HG02981 (cell line): ENCODE measurements at regions not wholly inside any gene's neighbourhood (a gene's known extent, or its start where the extent isn't known, plus 50 kb on each side); places are given as distances from the start of the nearest gene placed in this dataset.
"Not testable (repeated sequence)": the region's sequence is repeated elsewhere in the genome, so short reads cannot be mapped to it uniquely, and the experiment has no call there.

Source experiments
- ATAC-seq: cut with Tn5 transposase; IDR thresholded peaks from one replicate; pipeline ENCODE4 v1.9.1; 2021; ENCODE audit warnings: mild to moderate bottlenecking, moderate library complexity; ENCODE audit not compliant: unreplicated experiment

DNA sequence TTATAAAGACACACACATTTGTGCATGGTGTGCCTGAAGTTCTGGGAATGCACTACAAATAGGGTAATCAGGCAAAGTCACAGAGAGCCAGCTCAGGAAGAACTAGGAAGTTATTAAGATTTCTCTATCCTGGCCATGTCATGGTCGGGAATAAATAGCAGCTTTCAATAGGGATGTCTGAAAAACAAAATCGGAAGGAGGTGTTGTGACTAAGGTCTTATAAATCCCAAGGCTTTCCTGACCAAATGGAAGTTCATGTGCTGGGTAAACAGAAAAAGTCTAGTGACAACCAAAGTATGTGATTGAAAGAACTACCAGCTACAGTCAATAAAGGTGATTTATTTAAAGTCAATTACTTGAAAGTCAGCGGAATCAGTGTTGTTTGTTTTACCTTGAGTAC, 262.5 kb upstream of the HS3ST1 start:
- no peak for ATAC-seq

DNA sequence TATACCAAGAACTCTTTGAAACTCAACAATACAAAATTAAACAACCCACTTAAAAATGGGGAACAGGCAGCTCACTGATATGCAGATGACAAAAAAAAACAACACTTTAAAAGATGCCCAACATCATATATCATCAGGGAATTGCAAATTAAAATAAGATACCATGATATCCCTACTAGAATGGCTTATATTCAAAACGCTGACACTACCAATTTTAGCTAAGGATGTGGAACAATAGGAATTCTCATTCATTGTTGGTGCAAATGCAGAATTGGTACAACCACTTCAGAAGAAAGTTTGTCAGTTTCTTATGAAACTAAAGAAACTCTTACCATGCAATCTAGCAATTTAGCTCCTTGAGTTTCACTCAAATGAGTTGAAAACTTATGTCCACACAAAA, 259.0 kb upstream of the HS3ST1 start:
- ATAC-seq = no peak

DNA sequence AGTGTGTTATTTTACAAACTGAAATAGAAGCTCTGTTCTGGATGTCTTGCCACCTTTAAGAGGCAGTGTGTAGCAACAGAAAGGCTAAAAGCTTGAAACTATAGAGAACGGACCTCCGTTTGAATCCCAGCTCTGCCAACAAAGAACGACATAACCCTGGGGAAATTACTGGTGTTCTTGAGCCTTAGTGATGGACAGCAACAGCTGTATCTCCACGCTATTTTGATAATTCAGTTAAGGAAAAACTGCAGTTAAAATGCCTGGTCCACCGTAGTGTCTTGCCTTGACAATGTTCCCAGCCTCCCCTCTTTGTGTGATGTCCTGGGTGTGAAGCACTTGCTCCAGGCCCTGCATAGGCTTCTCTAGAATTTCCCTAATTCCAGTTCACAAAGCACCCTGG, 256.8 kb upstream of the HS3ST1 start:
- ATAC-seq = no peak

DNA sequence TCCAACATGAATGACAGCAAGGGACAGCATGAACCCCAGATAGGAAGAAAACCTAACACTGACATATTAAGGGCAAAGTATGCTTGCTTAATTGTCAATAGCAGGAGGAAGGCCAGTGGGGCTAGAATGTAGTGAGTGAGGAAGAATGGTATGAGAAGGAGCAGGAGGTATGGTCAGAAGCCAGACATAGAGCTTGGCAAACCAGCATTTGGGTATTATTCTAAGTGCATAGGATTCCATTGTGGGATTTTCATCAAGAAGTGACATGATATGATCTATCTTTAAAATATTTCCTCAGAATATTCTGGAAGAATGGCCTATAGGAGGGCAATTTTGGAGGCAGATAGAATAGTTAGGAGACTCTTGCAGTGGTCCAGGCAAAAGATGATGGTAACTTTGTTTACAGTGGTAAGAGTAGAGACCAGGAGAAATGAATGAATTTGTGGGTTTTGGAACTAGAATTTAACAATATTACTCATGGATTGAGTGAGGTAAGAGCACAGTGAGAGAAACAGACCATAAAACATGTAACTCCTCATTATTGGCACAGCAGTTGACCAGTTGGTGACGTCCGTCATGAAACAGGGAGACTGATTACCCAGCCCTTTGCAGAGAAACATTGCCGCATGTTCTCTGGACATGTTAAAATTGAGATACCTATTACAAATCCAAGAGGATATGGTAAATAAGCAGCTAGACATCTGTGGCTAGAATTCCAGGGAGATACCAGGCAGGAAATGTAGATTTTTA, 246.5 kb upstream of the HS3ST1 start:
- no peak for ATAC-seq

DNA sequence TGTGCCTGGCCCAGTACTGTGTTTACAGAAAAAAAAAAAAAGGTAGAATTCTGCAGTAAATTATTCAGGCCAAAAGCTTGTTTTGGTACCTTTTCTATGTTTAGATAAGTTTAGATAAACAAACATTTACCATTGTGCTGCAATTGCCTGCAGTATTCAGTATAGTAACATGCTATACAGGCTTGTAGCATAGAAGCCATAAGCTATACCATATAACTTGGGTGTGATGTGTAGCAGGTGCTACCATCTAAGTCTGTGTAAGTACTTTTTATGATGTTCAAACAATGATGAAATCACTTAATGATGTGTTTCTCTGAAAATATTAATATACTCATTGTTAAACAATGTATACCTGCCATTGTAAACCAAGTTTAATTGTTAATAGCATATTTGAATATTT, 241.6 kb upstream of the HS3ST1 start:
- ATAC-seq = no peak

DNA sequence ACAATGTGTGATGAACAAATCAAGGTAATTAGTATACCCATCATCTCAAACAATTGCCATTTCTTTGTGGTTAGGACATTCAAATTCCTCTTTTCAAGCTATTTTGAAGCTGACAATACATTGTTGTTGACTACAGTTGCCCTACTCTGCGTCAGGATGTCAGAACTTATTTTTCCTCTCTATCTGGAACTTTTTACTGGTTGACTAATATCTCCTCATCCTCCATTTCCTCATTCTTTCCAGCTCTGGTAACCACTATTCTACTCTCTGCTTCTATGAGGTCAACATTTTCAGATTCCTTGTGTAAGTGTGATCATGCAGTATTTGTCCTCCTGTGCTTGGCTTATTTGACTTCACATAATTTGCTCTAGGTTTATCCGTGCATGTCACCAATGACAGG, 240.5 kb upstream of the HS3ST1 start:
- ATAC-seq = no peak

DNA sequence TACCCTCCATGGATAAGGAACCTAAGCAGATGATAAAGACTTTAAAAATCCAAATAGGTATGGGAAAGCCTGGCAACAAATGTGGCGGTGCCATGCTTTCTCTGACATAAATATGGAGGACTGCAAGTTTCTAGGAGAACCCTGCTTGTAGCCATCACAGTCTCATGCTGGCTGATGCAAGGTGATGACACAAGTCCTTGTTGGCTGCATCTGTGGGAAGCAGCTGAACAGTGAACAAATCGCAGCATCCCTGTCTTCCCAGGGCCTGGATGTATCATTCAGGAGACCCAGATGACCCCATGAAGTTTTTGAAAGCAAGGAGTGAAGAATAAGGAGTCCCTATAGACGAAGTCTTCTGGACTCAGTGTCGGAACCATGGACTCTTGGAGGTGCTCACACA, 234.4 kb upstream of the HS3ST1 start:
- ATAC-seq = no peak

DNA sequence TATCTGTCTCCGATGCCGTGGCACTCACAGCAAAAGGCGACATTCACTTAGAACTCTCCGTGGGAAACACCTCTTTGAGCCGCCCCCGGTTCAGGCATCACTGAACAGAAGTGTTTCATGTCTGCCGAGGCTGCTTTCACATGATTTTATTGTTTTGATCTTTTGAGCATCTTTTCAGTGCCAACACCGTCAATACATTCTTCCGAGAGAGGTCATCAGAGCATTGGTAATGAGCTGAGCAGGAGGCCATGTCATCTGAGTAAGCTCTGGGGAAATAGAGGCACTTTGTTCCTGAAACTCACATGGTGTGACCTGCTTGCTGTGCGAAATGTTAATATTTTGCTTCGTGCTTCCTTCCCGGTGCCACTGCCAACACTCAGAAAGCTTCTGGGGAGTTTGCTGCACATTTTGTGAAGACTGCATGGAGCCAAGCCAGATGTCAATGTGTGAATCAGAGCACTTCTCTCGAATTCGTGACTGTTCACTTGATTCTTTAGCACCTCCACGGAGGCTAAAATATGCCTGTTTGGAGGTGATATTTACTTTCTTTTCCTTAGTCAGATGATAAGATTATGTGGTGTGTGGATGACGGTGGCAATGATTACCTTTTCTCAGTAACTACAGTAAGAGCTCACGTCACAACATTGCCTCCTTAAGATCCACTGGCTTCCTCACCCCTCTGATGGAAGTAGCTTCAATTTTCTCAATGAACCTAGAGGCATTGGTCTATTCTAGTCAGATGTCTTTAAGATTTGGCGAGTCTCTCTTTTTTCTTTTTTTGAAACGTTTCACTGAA, 222.3 kb upstream of the HS3ST1 start:
- ATAC-seq = no peak

DNA sequence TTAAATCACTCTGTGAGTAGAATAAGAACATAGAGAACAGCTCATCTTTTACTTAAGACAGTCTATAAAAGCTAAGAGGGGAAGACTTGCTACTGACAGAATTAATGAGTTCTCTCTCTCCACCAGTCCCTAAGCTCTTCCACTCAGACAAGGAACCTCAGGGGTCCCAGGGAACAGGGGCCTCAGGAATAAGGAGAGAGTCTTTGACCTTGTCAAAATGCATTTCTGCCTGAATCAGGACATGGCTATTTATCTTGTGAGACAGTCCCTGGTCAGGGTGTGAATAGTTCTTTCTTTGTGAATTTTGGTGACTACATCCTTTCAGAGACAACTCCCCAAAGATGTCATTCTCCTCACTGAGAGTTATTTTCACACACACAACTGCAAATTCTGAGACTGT, 218.7 kb upstream of the HS3ST1 start:
- ATAC-seq = no peak

DNA sequence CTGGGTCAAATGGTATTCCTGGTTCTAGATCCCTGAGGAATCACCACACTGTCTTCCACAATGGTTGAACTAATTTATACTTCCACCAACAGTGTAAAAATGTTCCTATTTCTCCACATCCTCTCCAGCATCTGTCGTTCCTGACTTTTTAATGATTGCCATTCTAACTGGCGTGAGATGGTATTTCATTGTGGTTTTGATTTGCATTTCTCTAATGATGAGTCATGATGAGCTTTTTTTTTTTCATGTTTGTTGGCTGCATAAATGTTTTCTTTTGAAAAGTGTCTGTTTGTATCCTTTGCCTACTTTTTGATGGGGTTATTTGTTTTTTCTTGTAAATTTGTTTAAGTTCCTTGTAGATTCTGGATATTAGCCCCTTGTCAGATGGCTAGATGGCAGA, 214.4 kb upstream of the HS3ST1 start:
- not testable (repeated sequence) for ATAC-seq

DNA sequence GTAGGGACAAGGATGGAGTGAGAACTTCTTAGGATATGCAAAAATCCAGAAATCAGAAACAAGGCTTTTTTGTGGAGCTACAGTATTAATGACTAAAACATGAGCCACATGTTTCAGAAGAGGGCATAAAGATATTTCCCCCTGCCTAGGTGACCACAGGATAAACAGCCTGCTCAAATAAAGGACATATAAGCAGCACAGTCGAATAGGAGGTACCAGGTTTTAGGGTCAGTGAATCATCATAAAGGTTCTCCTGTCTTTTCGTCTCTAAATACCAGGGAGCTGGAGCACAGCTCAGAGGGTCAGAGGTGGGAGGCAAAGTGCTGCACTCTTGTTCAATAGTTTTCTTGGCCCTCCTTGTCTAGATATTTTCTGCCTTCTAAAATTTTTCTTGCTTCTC, 211.9 kb upstream of the HS3ST1 start:
- no peak for ATAC-seq

DNA sequence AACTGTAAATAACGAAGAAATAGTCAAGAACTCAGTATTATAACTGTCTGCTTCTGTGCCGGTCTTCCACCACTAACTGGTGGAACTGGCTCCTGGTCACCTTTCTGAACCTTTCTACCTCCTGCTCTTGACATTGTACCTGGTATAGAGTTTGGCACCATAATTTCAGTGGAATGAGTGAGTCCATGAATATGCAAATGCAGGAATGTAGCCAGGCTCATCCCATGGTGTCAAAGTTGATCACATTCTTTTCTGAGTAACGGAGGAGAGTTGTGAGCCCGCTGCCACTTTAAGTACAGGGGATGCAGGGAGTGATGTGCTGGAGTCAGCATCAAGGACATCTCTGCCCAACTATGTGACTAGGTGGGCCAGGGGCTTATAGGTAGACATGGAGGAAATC, 207.9 kb upstream of the HS3ST1 start:
- ATAC-seq = no peak

DNA sequence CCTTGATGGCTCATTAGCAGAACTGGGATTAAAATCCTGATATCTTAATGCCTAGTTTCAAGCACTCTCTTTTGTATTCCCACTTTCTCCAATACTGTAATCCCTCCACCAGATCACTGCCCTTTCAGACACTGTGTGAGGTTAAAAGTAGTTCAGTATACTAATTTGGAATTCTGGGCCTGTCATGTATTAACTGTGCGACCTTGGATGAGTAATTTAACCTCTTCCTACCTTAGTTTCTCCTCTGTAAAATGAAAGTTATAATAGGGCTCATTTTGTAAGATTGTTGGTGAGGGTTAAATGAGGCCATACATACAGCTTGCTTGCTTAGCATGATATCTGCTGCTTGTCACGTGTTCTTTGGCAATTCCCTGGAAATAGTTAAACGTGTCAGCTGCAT, 207.3 kb upstream of the HS3ST1 start:
- ATAC-seq = no peak

DNA sequence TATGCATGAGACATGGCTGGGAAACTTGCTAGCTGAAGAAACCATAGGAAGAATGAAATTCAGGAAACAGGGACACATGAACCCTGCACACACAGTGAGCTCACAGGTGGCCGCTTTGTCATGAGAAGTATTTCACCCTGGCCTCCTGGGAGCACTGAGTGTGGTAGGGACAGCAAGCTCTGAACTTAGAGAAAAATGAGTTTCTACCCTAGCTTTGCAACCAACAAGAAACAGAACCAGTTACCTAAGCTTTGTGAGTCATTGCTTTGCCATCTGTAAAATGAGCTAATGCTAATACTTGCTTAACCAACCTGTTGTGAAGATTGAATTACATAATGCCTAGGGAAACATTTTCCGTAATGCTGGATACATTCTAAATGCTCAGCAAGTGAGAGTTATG, 206.6 kb upstream of the HS3ST1 start:
- ATAC-seq = no peak

DNA sequence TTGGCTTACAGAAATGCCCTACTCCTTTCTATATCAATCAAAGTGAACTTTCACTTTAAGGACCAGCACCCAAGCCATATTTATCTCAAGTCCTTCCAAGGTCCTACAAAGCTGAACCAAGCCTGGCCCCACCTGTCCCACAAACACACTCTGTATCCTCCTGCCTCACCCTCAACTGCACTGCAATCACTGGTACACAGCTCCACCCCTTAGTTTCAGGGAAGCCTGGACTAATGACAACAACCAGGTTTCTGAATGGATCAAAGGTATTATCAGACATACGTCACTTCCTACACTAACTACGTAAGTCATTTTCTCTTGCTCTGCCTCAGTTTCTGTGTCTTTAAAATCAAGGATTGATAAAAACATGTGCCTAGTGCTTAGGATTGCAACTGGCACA, 205.6 kb upstream of the HS3ST1 start:
- no peak for ATAC-seq

DNA sequence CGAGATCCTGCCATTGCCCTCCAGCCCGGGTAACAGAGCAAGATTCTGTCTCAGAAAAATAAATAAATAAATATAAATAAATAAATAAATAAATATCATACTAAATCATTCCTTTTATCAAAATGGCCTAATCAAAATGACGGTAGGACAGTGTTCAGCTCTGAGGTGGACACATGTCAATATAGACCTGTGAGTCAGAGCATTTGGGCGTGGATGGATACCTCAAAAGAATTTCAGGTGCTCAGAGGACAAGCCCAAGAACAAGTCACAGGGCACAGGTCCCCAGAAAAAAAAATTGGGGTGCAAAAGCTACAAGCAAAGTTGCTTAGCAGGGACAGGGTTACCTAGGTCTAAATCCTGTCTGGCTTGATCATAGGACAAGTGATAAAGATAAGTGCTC, 204.7 kb upstream of the HS3ST1 start:
- no peak for ATAC-seq

DNA sequence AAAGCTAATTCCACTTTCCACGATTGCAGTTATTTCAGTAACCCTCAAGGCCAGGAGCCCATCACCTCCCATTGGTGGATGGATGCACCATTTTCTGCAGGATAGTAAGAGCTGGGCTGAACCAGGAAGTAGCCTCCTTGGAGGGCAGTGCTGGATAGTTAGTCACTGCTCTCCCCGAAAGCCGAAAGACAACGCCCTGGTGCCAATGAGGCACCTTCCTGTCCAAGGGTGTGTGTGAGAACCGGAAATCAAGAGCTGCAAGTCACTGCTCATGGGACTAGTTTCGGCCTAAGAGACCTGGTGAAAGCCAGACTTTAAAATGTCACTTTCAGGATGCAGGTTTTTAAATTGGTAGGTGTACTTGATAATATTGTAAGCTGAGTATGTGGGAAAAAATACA, 203.8 kb upstream of the HS3ST1 start:
- no peak for ATAC-seq

DNA sequence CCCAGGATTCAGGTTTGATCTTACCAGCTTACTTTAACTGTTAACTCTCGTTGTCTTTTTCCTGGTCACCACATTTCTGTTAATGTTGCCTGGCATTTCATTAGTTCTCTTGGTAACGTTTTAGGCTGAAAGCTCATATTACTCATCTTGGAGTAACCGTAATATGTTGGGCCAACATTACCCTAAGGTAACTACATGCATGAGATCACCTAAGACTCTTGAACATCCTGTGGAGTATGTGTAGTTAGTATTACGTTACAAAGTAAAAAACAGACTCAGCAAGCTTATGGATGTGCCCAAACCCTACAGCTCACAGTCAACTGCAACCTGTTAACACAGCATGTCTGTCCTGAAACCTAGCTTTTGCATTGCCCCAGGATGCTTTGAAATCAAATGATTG, 203.3 kb upstream of the HS3ST1 start:
- no peak for ATAC-seq

DNA sequence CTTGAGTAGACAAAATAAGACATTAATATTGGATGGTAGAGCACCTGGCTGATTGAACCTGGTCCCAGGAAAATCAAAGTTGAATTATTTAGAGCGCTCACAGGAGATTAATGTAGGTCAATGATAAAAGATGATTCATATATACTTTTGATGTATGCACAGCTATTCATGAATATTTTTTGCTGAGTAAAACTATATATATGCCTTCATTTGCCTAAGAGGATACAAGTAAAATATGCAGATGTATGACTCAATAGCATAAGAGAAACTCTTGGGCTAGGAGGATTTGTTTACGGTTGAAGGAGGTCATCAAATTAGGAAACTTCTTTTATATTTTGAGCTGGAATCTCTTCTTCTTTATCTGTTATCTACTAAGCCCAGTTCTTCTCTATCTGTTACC, 202.7 kb upstream of the HS3ST1 start:
- ATAC-seq = no peak

DNA sequence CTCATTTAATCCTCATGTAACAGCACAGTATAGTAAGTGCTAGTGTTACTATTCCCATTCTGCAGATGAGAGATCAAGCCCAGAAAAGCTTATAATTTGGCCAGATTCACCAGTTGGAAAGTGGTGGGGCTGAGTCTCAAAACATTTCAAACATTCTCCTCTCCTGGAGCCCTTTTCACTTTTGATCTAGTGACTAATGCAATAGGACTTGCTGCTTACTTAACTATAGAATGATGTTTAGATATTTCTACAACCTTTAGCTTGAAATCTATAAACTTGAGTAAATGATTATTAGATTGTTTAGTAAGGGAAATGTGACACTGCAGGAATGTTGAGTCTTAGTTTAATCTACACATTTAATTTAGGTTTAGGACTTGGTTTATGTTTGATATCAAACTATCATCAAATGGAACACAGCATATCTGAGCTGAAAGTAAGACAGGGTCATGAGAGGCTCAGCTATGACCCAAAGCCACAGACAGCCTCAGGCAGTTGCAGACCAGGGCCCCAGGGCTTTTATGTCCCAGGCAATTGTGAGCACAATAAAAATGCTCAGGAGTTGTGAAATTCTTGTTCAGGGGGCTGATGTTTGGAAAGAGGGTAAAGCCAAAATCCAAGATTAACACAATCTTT, 199.5 kb upstream of the HS3ST1 start:
- ATAC-seq = no peak

DNA sequence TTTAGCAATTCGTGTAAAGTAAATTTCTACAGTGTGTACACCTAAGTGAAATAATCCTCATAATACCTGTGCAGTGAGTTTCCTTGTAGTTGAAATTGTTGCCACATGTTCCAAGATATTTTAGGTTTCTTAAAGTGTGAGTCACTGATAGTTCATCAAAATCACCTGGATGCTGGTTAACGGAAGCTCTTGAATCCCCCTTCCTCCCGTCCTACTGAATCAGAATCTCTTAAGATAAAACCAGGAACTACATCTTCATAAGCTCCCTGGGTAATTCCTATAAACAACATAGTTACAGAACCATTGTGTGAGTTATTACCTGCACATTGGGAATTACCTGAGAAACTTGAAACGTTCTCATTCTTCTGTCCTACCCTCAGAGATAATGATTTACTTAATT, 197.4 kb upstream of the HS3ST1 start:
- ATAC-seq = no peak

DNA sequence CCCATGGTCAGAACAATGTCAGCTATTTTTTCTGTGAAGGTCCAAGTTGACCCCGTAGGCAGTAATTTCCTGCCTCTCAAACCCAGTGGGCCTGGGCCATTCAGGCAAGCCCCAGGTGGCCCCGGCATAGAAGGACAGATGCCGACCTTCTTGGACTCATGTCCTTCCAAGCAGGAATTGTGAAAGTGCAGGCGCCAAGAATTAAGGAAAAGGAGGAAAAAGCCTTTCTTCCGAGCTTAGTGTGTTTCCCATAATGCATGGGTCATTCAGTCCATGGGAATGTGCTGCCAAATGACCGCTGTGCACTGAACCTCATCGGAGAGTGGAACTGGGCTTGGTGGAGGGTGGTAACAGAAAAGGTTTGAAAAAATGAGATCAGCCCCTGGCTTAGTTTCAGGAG, 196.5 kb upstream of the HS3ST1 start:
- ATAC-seq = no peak
